HT-29 (cell line): ENCODE measurements at regions not wholly inside any gene's neighbourhood (a gene's known extent, or its start where the extent isn't known, plus 50 kb on each side); places are given as distances from the start of the nearest gene placed in this dataset.

Source experiments
- DNase-seq: peaks from one replicate; pipeline ENCODE4 v3.0.0-alpha.2; 2015; ENCODE audit warnings: low spot score

DNA sequence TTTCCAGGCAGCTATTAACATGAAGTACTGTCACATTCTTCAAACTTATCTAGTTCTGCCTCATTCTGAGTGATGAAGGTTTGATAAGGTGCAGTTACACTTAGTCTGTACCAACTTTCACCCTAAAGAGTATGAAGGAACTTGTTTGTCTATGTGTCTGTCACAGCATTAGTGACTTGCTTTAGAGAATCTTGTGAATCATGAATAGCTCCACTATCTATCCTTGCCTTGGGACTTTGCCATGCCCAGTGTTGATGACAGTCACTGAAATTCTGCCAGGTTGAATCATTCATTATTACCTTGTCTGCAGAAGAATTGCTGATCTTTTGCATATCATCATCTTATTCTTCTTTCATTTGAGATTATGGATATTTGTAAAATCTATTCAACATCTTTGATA is 50.9 kb upstream of the A1CF start:
- DNase-seq, result no peak

DNA sequence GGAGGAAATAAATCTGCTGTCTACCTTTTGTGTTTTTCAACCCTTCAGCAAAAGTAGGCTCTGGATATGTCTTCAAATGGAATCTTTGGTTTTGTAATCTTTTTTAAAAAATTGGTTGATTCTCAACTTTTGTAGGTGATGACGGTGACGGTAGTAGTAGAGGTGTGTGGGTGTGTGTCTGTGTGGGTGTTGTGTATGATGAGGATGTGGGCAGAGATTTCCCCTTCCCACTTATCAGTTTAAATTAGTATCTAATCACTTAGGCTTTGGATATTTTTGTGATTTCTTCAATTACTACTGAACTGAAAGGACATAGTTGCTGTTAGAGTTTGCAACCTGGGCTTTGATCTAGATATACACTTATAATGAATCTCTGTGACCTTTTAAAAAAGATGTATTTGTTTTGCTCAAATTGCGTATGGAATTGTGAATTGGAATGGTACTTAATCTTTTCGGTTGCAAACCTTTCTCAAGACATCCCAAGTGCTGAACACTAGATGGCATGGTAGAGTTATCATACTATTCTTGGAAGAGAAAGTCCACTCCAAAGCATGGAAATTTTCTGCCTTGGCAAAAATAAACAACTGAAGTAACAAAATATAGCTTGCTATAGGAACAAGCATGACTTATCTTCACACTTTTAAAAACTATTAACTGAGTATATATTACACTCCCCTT is 51.9 kb upstream of the A1CF start:
- DNase-seq, result peak; percentile 58

DNA sequence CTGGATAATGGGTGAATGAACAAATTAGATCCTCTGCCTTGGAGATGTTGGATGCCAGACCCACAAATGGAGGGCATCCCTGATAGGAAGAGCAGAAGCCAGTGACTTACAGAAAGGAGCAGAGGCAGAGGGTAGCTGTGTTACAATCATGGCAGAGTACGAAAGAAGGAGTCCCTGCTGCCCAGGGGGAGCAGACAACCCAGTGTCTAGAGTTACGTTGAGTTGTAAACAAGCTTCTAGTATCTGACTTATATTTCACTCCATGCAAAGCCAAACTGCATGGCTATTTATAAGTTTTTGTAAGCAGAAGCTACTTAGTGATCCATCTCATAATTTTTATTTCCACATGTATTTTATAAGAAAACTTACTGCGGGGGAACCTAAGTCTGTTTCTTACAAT is 56.2 kb upstream of the A1CF start:
- no peak for DNase-seq

DNA sequence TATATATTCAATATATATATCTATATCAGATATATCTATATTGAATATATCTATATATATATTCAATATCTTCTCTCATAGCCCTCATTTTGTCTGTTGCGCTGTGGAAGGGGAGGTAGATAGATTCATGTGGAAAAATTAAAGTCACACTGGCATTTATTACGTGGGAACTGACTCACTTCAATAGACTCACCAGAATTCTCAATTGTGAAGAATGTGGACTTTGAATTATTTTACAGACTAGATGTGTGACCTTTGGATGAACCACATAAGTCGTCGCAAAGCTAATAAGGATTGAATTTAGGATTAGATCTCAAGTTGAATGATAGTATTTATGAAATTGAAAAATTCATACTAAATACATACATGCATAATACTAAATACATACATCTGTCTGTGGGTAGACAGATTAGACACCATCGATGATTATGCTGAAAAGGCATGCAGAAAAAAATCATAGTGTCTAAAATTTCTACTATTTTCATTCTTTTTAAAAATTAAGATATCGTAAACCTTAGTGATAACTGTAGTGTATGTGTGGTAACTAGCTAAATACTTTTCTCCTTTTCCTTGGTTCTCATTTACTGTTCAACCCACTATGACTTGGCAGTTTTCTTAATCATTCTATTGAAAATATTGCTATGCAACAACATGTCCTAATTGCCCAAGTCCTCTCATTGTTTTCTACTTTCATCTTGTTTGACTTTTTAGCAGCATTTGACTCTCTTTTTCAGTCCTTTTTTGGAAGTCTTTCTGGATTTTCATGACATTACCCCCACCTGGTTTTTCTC is 61.8 kb upstream of the A1CF start:
- no peak for DNase-seq

DNA sequence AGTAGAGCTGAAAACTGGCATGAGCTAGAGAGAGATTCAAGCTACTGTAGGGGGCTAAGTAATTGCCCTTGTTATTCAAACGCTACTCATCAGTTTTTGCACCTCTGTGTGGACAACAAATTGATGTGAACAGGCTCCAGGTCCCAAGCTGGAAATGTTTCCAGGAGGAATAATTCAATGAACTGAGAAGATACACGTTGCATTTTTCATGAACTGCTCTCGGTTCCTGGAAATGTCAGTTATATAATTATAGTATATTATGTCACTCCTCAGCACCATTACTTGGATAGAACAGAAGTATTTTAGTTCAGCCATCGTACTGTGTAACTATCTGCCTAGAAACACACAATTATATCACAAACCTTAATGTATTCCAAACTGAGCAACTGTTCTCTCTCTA is 65.9 kb upstream of the A1CF start:
- DNase-seq, result no peak

DNA sequence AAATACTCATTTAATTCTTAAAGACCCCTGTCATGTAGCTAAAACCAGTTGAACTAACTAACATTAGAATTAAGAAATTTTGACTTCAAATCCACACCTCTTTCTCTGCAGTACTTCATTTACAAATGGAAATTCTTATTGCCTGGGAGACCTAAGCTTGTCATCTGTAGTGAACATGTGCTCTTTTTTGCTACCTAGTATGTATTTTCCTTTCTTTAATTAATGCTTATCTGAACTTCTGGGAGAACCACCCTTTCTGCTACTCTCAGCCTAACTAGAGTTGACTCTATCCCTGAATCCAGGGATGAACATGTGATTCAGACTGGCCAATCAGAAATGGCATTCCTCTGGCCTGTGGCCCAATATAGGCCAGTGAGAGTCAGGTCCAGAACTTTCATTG is 75.9 kb upstream of the A1CF start:
- no peak for DNase-seq

DNA sequence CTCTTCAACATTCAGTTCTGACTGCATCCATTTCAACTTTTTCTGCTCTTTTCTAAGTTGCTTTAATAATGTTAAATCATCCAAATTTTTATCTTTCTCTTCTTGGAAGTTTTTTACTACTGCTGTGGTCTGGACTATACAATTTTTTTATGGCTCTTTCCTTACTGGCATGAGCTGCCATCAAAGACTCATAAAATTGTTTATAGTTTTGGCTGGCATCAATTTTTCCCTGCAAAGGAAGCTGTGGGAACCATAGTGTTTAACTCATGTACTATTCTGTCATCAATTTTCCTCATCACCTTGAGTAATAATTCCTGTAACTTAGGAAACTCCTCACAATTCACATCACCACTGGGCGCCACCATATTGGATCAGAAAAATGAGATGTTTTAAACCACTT is 77.6 kb upstream of the A1CF start:
- DNase-seq, result no peak

DNA sequence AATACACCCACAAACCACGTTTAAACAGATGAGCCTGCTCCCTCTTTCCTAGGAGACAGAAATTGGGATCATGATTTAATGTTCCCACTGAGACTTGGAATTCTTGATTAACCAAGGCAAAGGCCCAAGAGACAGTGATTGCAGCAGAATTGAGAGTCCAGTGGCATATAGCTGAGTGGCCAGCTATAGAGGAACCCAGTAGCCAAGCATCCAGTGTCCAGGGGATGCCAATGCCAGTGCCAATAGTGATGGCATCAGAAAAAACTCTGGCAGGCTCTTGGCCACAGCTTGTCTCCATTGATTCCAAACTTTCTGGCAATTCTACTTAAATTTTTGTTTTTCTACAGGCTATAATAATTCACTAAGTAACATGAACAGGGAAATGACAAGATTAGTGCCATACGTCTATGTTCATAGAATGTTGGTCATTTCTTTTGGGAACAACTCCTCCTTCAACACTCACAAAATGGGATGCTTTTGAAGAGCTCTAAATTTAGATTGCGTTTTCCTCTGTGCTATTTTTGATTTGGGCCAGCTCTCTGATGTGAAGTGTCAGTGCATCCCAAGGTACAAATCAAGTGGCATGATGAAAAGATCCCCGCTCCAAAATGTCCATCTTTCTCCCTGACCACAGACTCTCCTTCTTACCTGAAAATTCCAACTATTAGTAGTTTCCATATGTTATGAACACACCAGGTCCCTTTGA is 83.1 kb upstream of the A1CF start:
- no peak for DNase-seq

DNA sequence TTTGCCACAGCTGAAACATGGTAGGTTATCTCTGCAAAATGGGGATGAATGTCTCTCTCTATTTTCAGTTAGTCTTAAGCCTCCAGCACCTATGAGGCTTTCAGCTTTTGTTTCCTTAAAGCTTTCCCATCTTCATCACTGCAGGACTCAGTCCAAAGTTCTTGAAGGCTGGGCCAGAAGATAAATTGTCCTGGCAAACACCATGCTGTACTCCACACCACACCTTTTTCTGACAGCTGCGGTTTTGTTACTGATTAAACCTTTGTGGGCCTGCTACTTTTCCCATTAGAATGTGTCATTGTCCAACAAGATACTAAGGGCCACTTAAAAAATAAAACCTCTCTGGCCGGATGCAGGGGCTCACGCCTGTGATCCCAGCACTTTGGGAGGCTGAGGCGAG is 87.2 kb upstream of the A1CF start:
- DNase-seq, result peak; percentile 71

DNA sequence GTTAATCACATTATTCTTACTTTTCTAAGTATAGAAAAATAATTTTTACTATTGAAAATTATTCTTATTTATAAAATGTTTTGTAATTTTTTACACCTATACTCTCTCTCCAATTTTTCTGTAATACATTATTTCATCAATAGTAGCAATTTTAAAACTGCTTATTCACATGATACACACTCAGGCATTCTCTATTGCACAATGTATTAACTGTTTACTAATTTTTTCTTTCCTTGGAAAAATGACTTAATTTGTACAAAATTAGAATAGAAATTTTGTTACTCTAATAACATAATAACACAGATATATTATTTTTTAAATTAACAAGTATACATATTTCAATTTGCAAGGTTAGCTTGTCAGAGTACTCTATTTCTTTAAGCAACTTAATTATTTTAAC is 92.9 kb upstream of the PRKG1 start:
- no peak for DNase-seq

DNA sequence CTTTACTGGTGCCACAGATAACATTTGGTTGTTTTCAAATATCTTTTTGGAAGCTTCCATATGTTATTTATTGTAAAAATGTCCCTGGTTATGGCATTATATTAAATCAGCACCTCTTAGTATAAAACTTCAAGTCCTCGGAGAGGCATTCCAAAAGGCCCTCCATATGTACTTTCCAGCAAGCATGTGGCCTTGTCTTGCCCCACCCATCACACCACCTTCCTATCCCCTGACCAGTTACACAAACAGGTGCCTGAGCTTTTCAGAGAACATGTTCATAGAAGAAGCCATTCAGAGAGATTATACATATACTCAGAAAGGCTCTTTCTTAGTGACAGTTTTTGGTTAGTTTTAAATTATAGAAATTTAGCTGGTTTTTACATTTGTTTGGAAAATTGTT is 92.4 kb upstream of the PRKG1 start:
- DNase-seq, result no peak

DNA sequence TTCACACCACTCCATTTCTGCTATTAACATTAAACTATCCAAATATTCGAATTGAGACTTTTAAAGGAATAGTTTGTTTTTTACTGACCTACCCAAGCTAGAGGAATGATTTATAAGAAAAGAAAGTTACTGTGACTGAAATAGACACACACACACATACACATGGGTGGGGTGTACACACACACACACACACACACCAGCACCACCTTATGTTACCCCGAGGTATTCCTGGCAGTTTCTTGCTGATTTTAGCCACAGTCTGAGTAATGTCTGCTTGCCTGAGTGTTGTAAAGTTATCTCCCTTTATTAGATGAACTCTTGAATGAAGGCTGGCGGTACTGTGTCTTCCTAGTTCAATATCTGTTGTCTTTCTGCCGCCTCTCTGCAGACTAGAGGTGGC is 91.3 kb upstream of the PRKG1 start:
- DNase-seq, result no peak

DNA sequence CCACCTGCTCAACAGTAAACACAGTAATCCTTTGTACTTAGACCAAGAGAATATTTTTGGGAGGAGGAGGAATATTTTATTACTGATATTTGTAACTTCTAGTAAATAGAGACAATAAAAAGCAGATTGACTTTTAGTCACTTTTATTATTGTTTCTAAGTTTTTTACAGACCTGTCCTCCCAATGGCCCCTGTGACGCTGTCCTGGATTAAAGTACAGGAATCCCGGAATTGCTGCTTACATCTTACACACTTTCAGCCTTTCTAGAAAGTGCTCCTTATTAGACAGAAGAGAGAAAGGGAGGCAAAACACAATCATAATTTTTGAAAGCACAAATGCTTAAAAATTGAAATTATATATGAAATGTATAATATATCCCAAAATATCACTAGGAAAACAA is 86.4 kb upstream of the PRKG1 start:
- no peak for DNase-seq

DNA sequence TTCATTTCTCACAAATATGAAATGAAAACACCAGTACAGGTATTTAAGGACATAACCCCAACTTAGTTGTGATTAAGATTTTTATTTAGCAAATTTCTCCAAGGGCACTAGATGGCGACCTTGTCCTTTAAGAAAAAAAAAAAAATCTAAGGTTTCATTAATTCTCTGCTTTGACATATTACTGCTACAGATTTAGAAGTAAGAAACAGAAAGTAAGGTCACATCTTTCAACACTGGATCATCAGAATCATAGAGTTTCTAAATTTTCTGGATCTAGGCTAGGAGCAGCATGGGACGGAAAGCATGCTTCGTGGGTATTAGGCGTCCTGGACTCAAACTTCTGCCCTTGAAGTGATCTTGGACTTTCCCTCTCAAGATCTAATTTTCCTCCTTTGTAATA is 85.5 kb upstream of the PRKG1 start:
- DNase-seq, result peak; percentile 42

DNA sequence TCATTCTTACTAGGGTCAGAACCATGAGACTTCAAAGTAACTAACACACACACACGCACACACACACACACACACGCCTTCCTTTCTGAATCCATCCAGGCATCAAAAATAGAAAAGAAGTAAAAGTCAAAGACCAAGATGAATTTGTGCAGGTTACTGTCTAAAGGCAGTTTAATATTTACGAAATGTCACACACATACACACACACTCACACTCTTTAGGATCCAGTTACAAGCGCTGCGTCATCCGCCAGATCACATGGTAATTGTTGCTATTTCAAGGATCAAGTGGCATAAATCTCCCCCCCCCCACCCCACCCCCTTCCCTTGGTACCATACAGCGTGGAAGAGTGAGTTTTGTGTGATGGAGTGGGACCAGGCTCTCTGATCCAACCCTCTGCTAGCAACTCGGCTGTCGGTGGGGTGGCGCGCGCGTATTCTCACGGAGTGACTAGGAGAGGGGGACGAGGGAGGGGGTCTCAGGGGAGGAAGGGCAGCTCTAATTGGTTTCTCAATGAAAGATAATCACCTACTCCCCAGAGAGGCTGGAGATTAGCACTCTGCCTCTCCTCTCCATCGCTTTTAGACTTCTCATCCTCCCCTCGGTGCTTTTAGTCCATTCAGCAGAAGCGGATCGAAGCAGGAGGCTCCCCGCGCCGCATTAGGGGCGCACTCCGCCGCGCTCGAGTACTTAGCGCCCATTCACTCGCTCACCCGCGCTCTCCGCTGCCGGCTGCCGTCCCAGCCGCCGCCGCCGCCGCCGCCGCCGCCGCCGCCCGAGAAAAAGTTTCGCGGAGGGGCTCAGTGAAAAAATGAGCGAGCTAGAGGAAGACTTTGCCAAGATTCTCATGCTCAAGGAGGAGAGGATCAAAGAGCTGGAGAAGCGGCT is 83.5 kb upstream of the PRKG1 start:
- DNase-seq, result no peak

DNA sequence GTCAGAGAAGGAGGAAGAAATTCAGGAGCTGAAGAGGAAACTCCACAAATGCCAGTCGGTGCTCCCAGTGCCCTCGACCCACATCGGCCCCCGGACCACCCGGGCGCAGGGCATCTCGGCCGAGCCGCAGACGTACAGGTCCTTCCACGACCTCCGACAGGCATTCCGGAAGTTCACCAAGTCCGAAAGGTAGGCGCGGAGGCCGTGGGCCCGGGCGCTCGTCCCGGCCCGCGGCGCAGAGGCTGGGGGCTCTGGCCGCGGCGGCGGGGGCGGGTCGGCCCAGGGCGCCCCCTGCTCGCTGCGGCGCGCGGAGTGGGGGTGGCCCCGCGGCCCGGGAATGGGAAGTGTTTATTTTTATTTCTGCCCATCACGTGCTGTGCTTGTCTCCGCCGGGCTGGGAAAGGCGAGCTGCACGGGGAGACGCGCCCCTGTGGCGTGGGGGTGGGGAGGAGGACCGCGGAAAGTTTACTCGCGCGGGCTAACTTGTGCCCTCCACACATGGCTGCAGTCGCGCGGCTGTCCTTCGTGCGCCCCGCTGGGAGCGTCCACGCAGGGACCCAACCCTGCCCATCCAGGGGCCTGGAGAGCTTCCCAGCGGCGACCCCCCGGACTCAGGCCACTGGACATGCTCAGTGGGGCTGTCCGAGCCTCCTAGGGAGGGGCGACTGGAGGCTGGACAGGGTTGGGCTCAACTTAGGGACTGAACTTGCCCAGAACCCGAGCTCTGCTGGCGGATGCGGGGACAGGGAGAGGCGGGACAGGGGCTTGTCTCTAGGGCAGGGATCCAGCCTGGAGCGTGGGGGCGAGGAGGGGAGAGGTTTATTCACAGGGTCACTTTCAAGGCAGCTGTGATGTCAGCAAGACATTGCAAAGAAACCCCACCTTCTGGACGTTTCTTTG is 82.6 kb upstream of the PRKG1 start:
- DNase-seq, result no peak

DNA sequence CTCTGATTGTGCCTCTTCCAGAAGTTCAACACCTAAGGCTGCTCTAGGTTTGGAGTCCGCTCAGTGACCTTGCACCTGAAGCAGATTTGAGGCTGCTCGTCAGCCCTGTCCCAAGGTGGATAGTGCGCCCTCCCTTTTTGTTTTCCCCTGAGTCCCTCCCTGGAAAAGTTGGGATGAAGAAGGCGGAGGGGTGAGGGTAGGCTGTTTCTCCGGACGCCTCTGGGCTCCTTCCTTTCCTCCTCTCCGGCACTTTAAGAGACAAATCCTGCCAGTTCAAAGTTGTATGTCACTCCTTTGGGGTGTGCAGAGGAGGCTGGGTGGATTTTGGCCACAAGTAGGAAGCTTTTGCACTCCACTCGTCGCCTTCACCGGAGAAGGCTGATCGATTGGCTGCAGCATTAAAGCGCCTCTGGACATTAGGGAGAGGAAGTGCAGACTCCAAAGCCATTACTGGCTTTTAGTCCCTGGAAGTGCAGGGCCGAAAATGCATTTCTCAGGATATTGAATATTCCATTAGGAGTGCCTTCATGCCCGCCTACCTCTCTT is 81.9 kb upstream of the PRKG1 start:
- no peak for DNase-seq

DNA sequence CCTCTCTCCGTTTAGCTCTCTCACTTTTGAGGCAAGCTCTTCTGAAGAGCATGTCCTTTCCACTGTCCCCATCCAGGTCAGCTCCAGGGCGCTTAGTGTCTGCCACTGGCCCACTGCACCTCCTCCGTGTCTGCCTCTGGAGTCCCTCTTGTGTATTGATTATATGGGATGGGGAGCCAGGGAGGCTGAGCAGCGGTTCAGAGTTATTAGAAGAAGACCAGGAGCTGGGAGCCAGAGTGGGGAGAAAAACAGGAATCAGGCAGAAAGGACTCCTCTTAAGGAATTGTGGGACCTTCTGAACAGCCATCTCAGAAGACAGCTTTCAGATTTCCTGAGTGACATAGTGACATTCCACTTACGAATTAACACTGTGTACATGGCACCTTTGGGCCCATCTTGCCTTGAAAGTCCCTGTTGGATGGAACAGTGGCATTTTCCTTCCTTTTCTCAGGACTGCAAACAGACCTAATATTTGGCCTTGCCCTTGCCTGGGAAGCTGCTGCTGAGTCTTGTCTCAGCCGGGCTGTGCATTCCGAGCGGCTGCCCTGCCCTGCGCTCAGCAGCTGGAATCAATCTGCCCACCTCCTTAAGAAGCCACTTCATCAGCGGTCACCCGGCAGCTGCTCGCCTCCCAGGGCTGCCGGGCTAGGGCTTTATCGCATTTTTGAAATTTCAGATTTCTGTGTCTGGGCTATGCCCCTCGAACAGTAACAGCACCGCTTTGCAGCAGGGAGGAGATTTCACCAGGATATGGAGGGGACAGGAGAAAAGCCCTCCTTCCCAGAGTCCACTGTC is 81.1 kb upstream of the PRKG1 start:
- DNase-seq, result no peak

DNA sequence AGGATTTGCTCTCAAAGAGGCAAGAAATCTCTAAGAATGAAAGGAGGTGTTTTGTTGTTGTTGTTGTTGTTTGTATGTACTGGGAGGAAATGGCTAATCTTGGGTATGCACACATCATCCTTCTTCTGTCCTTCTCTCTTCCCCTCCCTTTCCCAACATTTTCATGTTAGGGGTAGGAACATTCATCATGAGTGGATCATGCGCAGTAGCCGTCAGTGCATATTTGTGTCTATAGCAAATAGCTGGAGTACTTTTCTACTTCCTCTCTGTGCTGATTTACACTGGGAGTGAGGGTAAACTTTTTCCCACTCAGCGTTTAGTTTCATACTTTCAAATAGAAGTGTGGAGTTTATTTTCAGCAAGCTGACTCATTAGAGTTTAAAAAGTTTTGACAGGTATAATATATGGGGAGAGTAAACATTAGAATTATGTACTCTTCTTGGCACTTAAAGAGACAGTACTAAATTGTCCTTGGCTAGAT is 80.5 kb upstream of the PRKG1 start:
- no peak for DNase-seq

DNA sequence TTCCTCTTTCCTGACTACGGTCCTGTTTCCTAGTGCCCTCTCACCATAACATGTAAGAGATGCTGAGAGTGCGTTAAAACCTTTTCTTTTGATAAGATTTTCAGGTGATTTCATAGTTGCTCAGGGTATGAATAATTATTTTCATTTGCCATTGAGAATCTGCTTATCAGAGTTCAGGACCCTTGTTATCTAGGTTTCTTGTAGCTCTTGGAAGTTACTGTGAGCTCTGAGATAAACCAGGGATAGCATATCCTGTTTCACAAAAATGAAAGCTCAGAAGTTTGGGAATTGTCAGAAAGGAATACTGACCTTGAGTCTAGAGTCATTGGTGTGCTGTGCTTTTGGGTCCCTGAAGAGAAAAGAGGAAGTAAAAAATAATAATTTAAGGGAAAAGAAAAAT is 76.8 kb upstream of the PRKG1 start:
- no peak for DNase-seq
